Medulla oblongata (tissue), 1 donor: ENCODE measurements at regions not wholly inside any gene's neighbourhood (a gene's known extent, or its start where the extent isn't known, plus 50 kb on each side); places are given as distances from the start of the nearest gene placed in this dataset.
"Not testable (repeated sequence)": the region's sequence is repeated elsewhere in the genome, so short reads cannot be mapped to it uniquely, and the experiment has no call there.

Experiments used
- DNase-seq: peaks from one replicate; pipeline ENCODE4 v3.0.0-alpha.2; 2015; ENCODE audit errors: extremely low spot score

DNA sequence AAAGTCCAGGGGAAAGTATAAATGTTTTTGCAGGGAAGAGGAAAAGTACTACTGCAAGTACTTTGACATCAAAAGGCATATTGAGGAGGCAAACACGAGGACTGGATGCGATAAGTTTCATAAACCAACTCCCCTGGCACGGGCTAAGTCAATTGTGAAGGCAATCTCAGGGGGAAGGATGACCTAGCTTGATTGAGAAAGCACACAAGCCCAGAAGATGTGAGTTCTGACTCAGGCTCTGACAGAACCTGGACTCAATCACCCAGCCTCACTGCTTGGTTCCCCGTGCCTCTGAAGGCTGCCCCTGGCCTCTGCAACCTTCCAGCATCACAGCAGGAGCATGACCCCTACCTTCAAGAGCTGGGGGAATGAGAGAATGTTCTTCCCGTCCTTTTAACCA is 93.2 kb upstream of the ZNF438 start:
- DNase-seq: no peak

DNA sequence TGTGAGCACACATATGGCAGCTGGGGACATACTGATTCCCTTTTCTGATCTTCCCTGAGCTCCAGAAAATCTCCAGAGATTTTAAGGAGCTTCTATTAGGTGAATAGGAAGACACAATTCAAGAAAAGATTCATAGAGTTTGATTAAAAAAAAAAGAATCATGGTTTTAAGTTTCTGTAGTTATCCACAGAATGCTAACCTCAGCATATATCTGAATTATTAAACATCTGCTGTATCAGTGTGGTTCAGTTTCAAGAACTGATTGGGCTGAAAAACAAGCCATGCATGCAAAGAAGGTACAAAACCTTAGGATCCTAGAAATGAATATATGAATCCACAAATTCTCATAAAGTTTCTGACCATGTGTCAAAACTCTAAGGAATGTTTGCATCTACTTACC is 94.1 kb upstream of the ZNF438 start:
- no peak for DNase-seq

DNA sequence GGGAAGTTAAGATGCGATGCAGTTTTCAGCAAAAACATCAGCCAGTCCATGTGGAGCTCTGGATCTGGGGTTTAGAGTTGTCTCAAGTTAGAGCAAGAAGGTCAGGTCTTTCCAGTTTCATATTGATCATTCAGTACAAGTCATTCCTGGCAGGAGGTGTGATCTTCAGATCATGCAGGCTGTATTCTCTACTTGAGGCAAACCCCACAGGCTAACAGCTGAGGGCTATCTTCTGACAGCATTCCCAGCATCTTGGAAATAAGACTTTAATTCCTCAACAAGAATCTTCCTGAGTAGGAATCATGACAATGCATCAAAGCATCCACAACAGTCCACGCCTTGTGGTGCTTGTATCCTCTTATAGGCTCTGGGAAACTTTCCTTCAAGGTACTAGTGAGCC is 94.9 kb upstream of the ZNF438 start:
- DNase-seq: no peak

DNA sequence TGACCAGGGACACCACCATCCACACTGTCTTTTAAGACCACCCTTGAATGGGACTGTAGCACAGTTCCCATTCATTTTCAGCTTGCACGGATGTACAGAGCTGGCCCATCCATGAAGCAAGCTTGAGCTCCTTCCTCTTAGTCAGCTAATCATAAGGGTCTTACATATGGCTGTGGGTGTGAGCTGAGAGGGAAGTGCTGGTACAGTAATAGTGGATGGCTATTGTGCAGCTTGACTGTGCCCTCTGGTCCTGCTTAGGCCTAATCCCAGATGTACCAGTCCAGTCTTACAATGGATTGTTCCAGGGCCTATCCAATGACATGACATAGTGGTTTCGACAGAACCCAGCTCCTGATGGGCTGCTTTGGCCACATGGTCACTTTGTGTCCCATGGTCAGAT is 96.9 kb upstream of the ZNF438 start:
- no peak for DNase-seq

DNA sequence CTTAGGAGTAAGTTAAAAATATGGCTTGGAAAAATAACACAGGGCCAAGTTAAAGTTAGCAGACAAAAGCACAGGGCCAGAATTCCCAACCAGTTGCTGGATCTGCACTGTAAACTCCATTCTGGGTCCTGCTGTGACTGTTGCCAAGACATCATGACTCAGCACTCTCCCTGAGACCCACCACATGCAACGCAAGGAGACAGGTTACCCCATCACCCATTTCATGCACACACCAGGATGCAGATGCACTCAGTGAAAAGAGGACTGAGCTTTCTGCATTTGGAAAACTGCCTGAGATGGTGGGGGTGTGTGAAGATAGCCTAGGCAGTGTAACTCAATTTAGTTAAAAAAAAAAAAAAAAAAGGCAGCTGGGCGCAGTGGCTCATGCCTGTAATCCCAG is 97.6 kb upstream of the ZNF438 start:
- DNase-seq: peak; percentile 32

DNA sequence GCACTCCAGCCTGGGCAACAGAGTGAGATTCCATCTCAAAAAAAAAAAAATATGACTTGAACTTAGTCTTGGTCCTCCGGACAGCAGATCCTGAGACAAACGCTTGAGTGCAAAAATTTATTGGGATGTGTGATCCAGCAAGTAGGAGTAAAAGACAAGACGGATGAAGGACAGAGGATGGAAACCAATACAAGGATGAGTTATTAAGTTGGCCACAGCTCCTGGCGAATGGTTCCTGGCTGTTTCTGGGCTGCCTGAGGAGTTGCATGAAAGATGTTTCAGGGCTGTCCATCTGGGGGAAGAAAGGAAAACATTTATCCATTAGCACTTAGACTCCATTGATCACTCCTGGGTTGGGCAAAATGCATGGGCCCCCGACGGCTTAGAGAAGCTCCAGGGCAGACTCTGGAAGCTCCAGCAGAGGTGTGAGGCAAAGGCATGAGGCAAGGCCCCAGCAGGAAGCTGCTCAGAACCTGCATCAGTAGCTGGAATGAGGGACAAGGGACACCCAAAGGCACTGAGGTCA is 98.3 kb upstream of the ZNF438 start:
- no peak for DNase-seq

DNA sequence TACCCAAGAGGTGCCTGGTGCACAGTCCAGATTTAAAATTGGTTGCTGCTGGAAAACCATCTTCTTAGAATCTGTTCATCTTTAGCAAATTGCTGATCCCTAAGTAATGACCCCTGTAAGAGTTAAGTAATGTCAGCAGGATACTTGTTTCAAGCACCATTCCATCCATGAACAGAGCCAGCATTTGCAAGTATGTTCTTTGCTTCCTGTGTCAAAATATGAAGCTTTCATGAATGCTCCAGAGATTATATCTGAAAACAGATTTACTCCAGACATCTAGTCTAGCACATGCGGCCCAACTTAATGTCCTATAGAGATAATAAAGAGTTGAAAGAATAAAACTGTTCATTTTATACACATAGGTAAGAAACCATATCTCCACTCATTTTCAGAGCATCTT is 98.7 kb upstream of the ZNF438 start:
- DNase-seq: no peak

DNA sequence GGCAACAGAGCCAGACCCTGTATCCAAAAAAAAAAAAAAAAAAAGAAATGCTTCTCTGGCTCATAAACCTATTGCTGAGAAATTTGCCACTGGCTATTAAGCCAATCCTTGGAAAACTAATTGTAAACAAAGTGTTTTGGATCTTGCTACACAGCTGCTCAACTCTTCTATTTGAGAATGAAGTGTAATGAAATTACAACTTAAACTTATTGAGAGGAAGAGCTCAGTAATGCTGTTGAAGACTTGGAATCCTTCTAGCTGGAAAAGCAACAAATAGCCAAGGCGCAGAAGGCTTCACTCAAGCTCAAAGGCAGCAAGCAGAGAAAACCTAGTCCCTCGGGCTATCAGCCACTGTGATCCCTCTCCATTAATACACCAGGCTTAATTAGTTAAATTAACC is 99.6 kb upstream of the ZNF438 start:
- no peak for DNase-seq

DNA sequence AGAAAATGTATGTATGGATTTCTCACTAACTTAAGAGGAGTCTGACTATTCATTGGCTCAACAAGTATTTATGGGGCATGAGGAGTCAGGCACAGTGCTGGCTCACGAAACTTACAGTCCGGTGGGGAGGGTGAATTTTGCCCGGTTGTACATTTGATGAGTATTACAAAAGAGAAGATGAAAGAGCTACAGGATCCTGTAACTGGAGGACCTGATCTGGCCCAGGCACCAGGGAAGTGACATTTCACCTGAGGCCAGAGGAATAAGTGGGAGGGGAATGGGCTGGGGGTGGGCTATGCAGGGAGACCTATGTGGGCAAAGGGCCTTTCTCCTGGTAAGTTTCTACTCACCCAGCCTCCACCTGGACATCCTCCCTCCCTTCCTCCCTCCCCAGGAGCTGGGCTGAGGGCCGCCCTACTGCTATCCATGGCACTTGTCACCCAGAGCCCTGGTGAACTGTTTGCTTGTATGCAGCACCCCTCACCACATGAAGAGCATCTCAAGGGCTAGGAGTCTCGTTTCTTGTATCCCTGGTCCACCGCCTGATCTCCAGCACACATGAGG is 101.1 kb upstream of the ZNF438 start:
- DNase-seq: no peak

DNA sequence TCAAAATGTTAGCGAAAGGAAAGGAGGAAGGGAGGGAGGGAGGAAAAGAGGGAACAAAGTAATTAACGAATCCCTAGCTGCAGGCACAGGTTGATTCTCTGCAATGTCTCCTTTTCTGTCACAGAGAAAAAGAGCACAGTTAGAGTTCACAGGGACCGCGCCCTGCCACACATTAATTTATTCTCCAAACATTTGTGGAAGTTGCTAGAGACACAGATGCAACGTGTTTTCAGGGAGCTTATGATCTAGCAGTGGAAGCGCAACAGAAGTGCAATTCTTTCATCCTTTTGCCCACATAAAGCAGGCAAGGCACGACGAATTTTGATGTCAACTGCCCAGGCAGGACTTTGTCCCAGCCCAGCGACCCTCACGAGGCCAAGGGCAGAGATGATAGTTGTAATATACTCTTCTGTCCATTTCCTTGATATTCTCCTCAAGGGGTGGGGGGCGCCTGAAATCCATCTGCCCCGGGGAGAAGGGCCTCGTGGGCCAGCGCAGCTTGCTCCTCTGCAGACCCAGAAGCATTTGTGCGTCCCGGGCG is 101.7 kb upstream of the ZNF438 start:
- no peak for DNase-seq

DNA sequence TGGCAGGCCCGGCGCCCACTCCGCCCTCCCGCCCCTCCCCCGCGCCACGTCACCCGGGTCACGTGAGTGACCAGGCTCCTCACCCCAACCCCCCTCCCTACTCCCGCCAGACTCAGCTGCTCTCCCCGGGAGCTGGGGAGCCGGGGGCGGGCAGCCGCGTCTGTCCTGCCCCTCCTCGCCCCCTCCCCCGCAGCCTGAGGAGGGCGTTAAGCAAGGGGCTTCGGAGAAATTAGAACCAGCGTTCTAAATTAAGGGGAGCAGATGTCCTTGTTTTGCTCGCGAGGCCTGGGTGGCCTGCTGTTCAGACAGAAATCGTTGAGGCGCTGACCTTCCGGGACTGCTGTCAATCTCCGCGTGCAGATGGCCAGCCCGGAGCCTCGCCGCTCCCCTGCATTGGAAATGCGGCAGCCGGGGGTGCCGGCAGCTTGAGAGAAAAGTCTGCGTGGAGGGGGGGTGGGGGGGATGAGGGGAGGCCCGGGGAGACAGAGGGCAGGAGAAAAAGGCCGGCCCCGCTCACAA is 102.2 kb upstream of the ZNF438 start:
- peak; percentile 92 for DNase-seq

DNA sequence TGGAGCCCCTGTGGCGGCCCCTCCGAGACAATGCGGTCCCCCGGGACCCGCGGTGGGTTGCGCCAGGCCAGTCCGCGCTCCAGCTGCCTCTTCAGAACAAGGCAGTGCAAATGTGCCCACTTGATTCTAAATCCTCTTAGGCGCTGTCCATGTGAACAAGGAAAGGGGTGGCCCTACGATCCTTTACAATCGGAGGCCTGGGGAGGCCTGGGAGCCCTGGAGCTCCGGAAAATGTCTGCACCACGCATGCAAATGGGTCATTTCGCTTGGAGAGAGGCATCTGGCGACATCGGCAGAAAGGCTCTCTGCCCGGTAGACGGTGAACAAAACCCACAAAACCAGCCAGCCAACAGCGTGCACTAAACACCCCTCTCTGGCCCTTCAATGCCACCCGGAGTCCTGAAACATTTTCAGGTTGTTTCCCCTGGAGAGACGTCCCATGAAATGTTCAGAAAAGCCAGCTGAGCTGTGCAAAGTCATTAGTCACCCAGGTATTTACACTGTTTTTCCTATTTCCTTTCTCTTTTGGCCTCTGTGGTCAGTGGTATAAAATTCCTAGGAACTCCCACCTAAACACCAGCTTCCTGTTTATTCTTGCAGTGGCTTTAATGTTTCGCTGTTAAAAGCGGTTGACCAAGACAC is 102.8 kb upstream of the ZNF438 start:
- DNase-seq: peak; percentile 69

DNA sequence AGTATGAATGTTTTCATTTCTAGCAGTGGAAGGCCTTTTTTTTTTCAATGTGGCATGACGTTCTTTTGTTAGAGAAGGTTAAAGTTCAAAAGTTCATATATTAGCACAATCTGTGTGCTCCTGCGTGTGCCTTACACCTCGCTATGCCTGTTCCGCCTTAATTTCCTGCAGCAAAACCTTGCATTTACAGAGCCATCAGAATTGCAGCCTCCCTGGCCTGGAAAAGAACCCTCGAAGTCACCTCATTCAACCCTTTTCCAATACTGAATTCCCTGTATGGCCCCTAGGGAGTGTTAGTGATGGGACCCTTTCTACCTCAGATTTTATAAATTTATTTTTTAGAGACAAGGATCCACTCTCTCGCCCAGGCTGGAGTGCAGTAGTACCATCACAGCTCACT is 103.5 kb upstream of the ZNF438 start:
- DNase-seq: no peak

DNA sequence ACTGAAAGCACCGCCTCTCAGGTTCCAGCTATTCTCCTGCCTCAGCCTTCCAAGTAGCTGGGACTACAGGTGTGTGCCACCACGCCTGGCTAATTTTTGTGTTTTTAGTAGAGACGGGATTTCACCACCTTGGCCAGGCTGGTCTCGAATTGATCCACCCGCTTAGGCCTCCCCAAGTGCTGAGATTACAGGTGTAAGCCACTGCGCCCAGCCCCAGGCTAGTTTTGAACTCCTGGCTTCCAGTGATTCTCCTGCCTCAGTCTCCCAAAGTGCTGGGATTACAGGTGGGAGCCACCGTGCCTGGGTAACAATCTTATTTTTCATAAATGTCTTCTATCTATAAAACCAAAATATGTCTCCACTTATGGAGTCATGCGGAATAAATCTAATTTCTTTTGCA is 104.1 kb upstream of the ZNF438 start:
- not testable (repeated sequence) for DNase-seq

DNA sequence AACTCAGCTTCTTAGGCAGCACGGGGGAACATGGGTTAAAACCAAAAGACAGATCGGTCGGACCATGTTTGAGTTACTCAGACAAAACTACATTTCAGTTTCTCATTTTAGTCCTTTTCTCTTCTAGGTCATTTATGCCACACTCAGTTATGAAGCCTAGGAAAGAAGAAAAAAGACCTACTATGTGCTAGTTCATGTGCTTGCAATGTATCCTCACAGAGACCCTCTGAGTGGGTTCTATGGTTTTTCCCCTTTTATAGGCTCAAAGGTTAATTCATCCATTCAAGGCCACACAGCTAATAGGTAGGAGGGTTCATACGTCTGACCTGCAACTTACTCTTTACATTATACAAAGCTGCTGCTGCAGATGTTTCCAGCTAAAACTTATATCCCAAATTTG is 104.7 kb upstream of the ZNF438 start:
- DNase-seq: no peak

DNA sequence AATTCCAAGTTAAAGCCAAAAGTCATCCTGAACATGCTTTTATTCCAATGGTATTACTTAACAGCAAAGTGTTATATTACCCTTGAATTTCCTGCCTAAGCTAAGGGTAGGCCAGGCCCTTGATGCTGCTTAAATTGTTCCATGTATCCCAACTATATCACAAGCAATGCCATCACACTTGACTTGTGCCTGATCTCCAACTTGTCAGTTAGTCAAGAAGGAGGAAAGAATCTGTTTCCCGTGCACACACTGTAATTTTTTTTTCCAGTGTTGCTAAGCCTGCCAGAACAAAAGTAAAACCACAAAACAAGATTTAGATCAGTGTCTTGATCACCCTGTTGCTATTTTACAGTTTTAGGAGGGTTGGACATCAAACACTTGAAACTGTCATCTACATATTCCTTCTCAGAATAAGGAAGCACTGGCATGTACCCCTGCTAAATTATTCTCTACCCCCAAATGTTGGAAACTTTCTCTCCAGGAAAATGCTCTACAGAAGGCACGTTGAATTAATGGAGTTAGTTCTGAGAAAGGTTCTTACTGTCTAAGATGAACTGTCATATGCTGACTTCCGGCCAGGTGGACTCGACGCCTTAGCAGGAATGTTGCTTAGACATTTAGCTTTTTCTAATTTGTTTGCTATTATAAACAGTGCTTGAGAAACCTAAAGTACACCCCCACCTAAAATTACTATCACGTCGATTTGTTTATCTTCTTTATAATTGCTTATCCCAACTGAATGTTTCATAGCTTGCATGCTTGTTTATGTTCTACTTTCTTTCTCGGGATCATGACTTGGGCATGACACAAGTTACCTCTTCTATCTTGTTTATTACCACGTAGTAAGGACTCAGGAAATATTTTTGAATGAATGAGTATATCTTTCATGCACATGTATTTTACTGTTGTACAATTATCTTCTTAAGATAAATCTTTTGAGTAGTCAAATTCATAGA is 105.5 kb upstream of the ZNF438 start:
- DNase-seq: no peak

DNA sequence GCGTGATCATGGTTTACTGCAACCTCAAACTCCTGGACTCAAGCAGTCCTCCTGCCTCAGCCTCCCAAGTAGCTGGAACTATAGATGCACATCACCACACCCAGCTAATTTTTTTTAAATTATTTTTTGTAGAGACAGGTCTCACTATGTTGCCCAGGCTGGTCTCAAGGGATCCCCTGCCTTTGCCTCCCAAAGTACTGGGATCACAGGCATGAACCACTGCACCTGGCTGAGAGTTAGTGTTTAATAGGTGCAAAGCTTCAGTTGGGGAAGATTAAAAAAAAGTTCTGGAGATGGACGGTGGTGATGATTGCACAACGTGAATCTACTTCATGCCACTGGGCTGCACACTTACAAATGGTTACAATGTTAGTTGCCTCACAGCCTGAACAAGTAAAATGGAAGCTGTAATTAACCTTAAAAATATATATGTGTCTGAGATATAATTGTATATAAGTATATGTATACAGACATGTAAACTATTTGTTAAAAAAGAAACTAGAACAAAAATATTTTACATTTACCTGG is 106.4 kb upstream of the ZNF438 start:
- DNase-seq: no peak

DNA sequence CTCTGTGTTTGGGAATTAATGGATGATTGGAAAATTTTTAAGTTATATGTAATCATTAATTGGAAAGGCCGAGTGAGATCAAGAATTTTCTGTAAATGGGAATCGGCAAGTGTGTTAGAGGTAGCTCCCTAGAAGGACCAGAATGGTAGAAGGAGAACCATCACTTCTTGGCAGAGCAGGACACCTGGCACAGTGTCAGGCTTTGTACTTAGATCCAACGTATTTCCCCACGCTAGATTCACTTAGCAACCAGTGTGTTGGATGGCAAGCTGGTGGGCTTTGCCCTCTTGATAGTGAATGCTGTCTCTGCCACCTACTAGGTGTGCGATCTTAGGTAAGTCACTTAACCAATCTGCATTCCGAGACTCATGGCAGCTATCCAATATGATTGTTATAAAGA is 107.8 kb upstream of the ZNF438 start:
- no peak for DNase-seq

DNA sequence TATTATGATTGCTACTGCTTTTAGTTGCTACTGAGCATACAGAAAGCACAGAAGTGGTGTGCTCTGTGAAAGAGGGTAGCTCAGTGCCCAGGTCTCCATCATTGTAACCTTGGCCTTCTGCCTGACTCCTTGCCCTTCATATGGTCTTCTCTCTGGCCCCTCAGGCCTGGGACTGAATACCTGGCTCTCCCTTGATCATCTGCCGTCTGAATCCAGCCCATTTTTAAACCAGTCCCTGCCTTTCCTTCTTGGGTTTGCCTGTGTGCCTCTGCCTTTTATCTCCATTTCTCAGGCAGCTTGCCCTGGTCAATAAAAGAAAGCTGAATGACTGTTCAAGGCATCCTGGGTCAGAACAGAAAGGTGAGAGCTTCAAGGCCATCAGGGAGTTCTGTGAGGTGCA is 109.1 kb upstream of the ZNF438 start:
- DNase-seq: no peak

DNA sequence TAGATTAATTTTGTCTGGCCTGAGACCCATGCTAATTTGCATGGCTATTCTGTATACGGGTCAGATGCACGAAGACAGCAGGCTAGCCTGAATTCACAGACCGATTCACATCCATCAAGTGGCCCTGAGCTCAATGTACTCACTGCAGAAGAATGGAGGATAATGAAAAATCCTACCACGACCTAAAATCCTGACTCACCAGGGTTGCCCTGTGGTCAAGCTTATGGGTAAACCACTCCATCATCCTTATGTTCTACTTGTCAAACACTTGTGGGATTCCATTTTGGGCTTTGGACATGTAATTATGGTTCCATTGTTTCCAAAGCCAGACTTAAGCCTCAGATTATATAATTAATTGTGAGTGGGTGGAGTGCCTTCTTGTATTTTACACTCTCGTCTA is 110.4 kb upstream of the ZNF438 start:
- no peak for DNase-seq

DNA sequence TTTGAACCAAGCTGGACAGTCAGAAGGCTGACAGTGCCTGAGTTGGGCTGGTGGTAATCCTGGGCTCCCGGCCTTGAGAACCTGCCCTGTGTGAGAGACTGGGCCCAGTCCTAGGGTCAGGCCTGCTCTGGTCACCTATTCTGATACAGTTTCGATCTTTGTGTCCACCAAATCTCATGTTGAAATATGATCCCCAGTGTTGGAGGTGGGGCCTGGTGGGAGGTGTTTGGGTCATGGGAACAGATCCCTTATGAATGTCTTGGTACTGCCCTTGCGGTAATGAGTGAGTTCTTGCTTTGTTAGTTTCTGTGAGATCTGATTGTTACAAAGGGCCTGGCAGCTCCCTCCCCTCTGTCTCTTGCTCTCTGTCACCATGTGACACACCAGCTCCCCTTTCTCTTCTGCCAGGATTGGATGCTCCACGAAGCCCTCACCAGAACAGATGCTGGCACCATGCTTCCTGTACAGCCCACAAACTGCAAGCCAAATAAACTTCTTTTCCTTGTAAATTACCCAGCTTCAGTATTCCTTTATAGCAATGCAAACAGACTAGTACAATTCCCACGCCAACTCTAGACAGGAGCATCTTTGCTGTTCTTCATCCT is 111.8 kb upstream of the ZNF438 start:
- DNase-seq: peak; percentile 65

DNA sequence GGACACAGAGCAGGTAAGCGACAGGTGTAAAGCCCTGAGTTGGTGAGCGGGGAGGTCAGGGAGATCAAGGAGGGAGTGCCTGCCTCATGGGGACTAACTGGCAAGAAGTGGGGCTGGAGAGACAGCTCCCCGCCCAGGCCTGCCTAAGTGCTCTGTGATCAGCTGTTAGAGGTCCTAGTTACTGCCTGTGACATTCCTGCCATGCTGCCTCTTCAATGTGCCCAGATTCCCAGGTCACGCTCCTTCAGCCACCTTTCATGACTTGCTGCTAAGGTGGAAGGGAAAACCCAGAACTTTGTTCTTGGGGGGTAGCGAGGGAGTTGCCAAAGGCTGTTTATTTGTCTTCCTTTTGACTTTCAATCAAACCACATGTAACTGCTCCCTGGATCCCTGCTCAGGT is 114.3 kb upstream of the ZNF438 start:
- DNase-seq: no peak
